SK-N-MC (cell line): ENCODE measurements at regions not wholly inside any gene's neighbourhood (a gene's known extent, or its start where the extent isn't known, plus 50 kb on each side); places are given as distances from the start of the nearest gene placed in this dataset.

ENCODE experiments used
- EZH2 ChIP-seq: fragments of 200-600 bp; sonication (generic); IDR thresholded peaks from one replicate; pipeline ENCODE4 v1.6.1; 2017; ENCODE audit warnings: antibody characterized with exemption
- POLR2AphosphoS5 ChIP-seq: IDR thresholded peaks from 2 replicates; pipeline ENCODE4 v1.6.1; 2012; ENCODE audit warnings: mild to moderate bottlenecking, low read depth, low read length, borderline replicate concordance

- TF ChIP-seq POLR2AphosphoS5 = no peak
- TF ChIP-seq EZH2 = no peak
Measured at GRCh38 chr2:142484111-142484510, 353.3 kb upstream of the LRP1B start.
